ENCODE measurements at regions not wholly inside any gene's neighbourhood (a gene's known extent, or its start where the extent isn't known, plus 50 kb on each side); places are given as distances from the start of the nearest gene placed in this dataset.

DNA sequence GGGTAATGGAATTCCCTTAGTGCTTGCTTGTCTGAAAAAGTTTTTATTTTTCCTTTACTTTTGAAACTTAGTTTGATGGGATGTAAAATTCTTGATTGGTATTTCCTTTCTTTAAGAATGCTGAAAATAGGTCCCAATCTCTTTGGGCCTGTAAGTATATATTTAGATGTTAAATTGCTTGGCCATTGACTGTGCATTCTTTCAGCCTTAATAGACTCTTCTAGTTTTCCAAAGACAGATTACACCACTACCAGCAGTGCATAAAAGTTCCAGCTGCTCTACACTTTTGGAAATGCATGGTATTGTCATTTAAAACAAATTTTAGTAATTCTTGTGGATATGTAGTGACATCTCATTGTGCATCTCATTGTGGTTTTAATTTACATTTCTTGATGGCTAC is 464.8 kb upstream of the USP24 start:
- TF ChIP-seq, protein P1, sequence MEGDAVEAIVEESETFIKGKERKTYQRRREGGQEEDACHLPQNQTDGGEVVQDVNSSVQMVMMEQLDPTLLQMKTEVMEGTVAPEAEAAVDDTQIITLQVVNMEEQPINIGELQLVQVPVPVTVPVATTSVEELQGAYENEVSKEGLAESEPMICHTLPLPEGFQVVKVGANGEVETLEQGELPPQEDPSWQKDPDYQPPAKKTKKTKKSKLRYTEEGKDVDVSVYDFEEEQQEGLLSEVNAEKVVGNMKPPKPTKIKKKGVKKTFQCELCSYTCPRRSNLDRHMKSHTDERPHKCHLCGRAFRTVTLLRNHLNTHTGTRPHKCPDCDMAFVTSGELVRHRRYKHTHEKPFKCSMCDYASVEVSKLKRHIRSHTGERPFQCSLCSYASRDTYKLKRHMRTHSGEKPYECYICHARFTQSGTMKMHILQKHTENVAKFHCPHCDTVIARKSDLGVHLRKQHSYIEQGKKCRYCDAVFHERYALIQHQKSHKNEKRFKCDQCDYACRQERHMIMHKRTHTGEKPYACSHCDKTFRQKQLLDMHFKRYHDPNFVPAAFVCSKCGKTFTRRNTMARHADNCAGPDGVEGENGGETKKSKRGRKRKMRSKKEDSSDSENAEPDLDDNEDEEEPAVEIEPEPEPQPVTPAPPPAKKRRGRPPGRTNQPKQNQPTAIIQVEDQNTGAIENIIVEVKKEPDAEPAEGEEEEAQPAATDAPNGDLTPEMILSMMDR (IDR thresholded peaks at IDR 0.05): no peak
- no peak for TF ChIP-seq POLR2A (IDR thresholded peaks at IDR 0.05)

All from testis (tissue), 2 donors.